GM12891 (cell line): ENCODE measurements at regions not wholly inside any gene's neighbourhood (a gene's known extent, or its start where the extent isn't known, plus 50 kb on each side); places are given as distances from the start of the nearest gene placed in this dataset.
"Not testable (repeated sequence)": the region's sequence is repeated elsewhere in the genome, so short reads cannot be mapped to it uniquely, and the experiment has no call there.

ENCODE experiments used
- DNase-seq: peaks from one replicate; pipeline ENCODE4 v3.0.0; 2011; ENCODE audit warnings: low spot score; ENCODE audit not compliant: insufficient read length
- FAIRE-seq: peaks from 2 replicates; lab custom pipeline; 2011; peaks lifted over from hg19 to GRCh38; lab: Jason Lieb, UNC
- PAX5 ChIP-seq: IDR thresholded peaks from 2 replicates; pipeline ENCODE4 v1.6.1; 2011; ENCODE audit warnings: low read length, moderate library complexity, mild to moderate bottlenecking; ENCODE audit not compliant: insufficient read depth, severe bottlenecking
- POLR2A ChIP-seq: IDR thresholded peaks from 2 replicates; pipeline ENCODE4 v1.6.1; 2011; ENCODE audit warnings: low read depth, low read length, control low read depth
- POLR2AphosphoS5 ChIP-seq: IDR thresholded peaks from 2 replicates; pipeline ENCODE4 v1.6.1; 2011; ENCODE audit warnings: low read depth, low read length, control low read depth
- POU2F2 ChIP-seq: IDR thresholded peaks from 2 replicates; pipeline ENCODE4 v1.6.1; 2011; ENCODE audit warnings: low read depth, mild to moderate bottlenecking, control low read depth, low read length, moderate library complexity
- SPI1 ChIP-seq: IDR thresholded peaks from 2 replicates; pipeline ENCODE4 v1.6.1; 2011; ENCODE audit warnings: low read depth, low read length, control low read depth
- TAF1 ChIP-seq: IDR thresholded peaks from 2 replicates; pipeline ENCODE4 v1.6.1; 2011; ENCODE audit warnings: low read depth, low read length, control low read depth

DNA sequence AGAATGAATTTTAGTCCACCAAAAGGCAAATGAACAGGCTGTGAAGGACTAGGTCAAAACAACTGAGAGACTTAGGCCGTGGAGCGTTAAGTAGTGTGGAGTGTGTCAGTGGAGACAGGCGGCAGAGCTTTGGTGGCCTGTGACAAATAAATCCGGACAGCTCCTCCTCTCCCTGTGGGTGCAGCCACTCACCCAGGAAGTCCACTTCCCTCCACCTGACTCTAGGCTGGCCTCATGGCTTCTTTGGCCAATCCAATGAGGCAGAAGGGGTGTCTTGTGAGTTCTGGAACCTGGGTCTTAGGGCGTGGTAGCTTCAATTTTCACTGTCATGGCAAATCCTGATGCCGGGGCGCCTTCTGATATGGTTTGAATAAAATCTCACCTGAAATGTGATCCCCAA, 180.9 kb upstream of the C14orf180 start:
- DNase-seq (no peak), FAIRE-seq (no peak)
- TF ChIP-seq POLR2AphosphoS5 (no peak), POU2F2 (no peak)

DNA sequence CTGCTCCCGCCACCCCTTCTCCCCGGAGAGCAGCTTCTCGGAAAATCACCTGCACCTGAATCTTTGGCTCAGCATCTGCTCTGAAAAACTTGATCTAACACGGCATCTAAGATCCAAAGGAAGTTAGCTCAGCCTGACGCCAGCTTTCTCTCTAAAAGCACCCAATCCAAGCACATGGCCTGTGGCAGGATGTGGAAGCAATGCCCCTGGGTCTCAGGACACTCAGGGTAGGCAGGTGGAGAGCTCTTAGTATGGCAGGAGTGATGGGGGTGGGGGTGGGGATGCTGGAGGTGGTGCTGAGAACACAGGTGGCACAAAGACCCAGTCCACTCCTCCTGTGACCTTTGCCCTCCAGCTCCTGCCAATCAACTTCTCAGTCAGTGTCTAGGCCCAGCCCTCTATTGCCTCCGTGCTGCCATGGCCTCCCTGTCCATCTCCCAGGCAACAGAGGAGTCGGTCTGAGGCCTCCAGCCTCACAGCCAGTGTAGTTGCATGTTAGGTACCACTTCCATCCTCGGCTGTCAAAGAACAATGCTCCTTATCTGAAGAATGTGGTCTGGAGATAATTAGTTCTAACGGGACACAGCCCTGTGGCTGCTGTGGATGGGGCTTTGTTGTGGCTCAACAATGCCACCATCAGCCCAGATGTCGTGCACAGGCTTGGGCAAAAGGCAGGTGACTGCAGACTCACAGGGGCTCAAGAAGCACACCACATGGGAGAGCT, 180.0 kb upstream of the C14orf180 start:
- no peak for DNase-seq
- no peak for TF ChIP-seq POLR2A
- no peak for TF ChIP-seq SPI1
- TF ChIP-seq POU2F2: no peak
- TF ChIP-seq TAF1: no peak
- TF ChIP-seq POLR2AphosphoS5: no peak
- no peak for TF ChIP-seq PAX5
- FAIRE-seq: no peak

DNA sequence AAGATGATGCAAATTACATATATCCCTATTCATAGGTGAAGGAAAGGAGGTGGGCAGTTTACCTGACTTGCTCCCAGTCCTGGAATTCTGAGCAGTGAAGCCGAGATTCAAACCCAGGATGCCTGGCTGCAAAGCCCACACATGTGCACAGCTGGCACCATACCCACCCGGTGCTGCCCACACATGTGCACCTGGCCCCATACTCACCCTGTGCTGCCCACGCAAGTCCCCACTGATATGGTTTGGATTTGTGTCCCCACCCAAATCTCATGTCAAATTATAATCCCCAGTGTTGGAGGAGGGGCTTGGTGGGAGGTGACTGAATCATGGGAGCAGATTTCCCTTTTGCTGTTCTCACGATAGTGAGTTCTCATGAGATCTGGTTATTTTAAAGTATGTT, 179.2 kb upstream of the C14orf180 start:
- FAIRE-seq (no peak), DNase-seq (no peak)
- TF ChIP-seq PAX5 (no peak), SPI1 (no peak), POU2F2 (no peak)

DNA sequence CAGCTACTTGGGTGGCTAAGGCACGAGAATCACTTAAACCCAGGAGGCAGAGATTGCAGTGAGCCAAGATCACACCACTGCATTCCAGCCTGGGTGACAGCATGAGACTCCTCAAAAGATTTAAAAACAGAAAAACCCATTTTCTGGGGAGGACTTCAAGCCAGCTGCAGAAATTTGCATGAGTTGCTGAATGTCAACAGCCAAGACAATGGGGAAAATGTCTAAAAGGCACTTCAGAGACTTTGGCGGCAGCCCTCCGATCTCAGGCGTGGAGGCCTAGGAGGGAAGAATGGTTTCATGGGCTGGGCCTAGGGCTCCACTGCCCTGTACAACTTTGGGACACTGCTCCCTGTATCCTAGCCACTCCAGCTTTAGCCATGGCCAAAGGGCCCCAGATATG, 177.8 kb upstream of the C14orf180 start:
- FAIRE-seq: no peak
- no peak for DNase-seq
- no peak for TF ChIP-seq POLR2AphosphoS5
- TF ChIP-seq TAF1: no peak
- TF ChIP-seq POLR2A: no peak
- TF ChIP-seq SPI1: no peak
- no peak for TF ChIP-seq POU2F2
- TF ChIP-seq PAX5: no peak

DNA sequence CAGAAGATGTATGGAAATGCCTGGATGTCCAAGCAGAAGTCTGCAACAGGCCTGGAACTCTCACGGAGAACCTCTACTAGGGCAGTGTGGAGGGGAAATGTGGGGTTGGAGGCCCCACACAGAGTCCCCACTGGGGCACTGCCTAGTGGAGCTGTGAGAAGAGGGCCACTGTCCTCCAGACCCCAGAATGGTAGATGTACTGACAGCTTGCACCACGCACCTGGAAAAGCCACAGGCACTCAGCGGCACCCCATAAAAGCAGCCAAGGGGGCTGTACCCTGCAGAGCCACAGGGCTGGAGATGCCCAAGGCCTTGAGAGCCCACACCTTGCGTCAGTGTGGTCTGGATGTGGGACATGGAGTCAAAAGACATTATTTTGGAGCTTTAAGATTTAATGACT, 177.3 kb upstream of the C14orf180 start:
- not testable (repeated sequence) for DNase-seq, FAIRE-seq

DNA sequence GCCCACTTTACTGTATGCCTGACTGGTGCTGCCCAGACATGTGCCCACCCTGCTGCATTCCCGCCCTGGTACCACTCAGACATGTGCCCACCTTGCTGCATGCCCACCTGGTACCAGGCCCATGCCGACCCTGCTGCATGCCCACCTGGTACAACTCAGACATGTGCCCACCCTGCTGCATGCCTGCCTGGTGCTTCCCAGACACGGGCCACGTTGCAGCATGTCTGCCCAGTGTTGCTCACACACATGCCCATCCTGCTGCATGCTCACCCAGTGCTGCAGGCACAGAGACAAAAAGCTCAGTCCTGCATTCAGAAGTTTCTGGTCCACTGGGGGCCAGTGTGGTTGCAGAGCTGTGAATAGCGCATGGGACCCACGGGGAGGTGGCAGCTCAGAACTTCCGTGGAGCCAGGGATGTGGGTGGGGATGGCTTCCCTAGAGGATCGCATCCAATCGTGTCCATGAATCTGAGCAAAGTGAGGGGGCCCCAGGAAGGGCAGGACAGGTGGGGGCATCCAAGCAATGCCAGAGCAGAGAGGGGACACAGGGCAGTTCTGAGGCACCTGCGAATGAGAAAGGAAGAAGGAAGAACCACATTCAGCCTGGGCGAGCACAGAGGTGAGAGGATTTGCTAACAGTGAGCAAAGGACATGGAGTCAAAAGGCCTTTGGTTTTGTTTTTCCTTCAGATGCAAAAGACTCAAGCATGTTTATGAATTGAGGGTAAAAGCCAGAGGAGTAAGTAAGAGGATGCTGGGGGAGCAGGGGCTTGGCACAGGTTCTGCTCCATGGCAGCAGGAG, 175.9 kb upstream of the C14orf180 start:
- DNase-seq (no peak), FAIRE-seq (no peak)
- TF ChIP-seq TAF1: no peak
- TF ChIP-seq POLR2A: no peak
- no peak for TF ChIP-seq PAX5
- no peak for TF ChIP-seq SPI1

DNA sequence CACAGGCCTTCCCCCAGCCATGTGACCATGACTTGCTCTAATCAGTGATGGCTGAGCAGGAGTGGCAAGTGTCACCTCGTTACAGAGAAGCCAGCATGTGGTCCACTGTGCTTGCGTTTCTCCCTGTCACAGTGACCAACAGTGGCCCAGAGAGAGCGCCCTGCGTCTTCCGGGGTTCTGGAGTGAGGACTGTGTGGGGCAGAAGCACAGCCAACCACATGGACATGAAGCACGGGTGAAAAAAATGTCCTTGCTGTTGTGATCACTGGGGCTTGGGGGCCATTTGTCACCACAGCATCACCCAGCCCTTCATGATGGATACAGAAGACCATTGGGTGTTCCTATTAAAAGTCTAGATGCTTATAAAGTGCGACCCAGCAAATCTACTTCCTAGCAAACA, 174.6 kb upstream of the C14orf180 start:
- FAIRE-seq (no peak), DNase-seq (no peak)
- TF ChIP-seq POLR2A (no peak), POU2F2 (no peak), SPI1 (no peak), TAF1 (no peak), POLR2AphosphoS5 (no peak), PAX5 (no peak)

DNA sequence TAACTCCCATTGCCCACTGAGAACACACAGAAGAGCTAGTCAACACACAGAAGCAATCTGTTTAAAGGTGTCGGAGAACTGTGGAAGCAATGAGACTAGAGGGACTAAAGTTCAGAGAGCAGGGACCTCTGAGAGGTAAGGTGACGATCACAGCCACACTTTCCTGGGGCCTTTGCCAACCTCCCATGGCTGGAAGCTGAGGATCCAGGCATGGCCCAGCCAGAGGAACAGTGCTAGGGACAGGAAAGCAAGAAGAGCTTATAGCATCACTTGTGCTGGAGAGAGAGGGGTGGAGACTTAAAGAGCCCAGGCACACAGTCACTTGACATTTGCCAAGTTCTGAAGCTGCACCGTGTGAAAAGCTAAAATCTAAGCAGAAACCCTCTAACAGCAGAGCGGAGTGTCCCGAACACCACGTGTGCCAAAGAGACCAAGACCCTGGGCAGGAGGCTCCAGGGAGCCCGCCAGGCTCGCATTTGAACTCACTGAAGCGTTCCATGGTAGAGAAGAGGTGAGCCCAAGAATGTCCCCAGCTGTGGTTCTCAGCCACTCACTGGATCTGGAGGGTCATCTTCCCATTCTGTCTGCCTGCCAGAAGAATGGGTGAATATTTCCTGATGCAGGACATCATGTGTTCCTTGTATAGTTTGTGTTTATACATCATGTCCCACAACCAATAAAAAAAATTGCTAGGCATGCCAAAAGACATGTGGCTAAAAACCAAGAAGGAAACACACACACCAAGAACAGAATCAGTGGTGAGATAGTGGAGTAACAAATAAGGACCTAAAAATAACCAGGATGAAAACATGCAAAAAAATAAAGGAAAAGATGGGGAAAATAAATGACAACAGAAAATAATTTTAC, 174.0 kb upstream of the C14orf180 start:
- no peak for TF ChIP-seq SPI1
- no peak for TF ChIP-seq POU2F2
- no peak for TF ChIP-seq TAF1
- TF ChIP-seq POLR2AphosphoS5: no peak
- TF ChIP-seq POLR2A: no peak
- FAIRE-seq (no peak), DNase-seq (no peak)

DNA sequence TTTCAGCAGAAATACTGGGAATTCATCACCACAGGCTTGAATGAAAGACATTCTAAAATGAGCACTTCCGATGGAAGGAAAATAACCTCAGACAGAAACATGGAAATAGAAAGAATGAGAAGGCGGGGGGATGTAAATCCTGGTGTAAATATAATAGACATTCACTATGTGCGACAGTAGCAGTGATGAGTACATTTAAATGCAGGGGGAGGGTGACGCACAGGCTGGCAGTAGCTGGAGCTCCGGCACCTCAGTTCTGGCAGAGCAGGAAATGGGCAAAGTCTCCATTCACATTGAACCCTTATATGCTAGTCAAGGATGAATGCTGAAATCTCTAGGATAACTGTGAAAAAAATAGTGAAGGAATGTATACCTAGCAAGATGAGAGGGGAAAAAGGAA, 172.7 kb upstream of the C14orf180 start:
- DNase-seq (no peak), FAIRE-seq (no peak)
- TF ChIP-seq POLR2AphosphoS5 (no peak), POU2F2 (no peak), SPI1 (no peak), TAF1 (no peak), POLR2A (no peak)

DNA sequence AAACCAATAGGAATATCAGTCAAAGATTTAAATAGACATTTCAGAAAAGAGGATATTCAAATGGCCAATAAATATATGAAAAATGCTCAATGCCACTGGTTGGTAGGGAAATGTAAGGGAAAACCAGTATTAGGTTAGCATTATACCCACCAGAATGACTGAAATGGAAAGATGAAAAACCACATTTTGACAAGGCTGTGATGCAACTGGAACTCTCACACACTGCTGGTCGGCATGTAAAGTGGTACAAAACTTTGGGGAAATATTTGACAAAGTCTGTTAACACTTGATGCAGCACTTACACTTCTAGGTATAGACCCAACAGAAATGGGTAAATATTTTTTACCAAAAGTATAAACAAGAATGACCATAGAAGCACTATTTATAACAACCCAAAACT, 163.2 kb upstream of the C14orf180 start:
- DNase-seq (no peak), FAIRE-seq (no peak)
- TF ChIP-seq PAX5: no peak
- no peak for TF ChIP-seq POU2F2
- no peak for TF ChIP-seq POLR2A
- no peak for TF ChIP-seq SPI1
- no peak for TF ChIP-seq TAF1
